ENCODE measurements at regions not wholly inside any gene's neighbourhood (a gene's known extent, or its start where the extent isn't known, plus 50 kb on each side); places are given as distances from the start of the nearest gene placed in this dataset.

- H3K9me3 ChIP-seq (ENCODE audit: low read depth), result no peaks in the 10 kb centered on the region
- H3K36me3 ChIP-seq, result no peaks in the 10 kb centered on the region
- TF ChIP-seq CTCF (IDR thresholded peaks at IDR 0.05; ENCODE audit: low read depth, low read length), result no peak
- H3K27me3 ChIP-seq, result no peaks in the 10 kb centered on the region
- H3K4me1 ChIP-seq (ENCODE audit: low read depth), result peaks cover 28% of the 10 kb centered on the region
- no peak overlapping the region for H3K4me3 ChIP-seq
- DNase-seq (ENCODE audit: low read depth in 1 of 2, low spot score in 1 of 2), result no peak
- peak overlapping the region; percentile 24 for H3K27ac ChIP-seq
Observed at GRCh38 chr4:31051565-31051964, 331.4 kb downstream of the PCDH7 start.

- H3K9me3 ChIP-seq (ENCODE audit: low read depth), result no peaks in the 10 kb centered on the region
- TF ChIP-seq CTCF (IDR thresholded peaks at IDR 0.05; ENCODE audit: low read depth, low read length), result no peak
- H3K27me3 ChIP-seq, result no peaks in the 10 kb centered on the region
- no peaks in the 10 kb centered on the region for H3K36me3 ChIP-seq
- H3K27ac ChIP-seq, result peak overlapping the region; percentile 24
- no peak for DNase-seq (ENCODE audit: low read depth in 1 of 2, low spot score in 1 of 2)
- H3K4me3 ChIP-seq, result no peak overlapping the region
- H3K4me1 ChIP-seq (ENCODE audit: low read depth), result peaks cover 24% of the 10 kb centered on the region
Observed at GRCh38 chr4:31052519-31052918, 332.4 kb downstream of the PCDH7 start.

GRCh38 chr4:31053451-31053850 lies 333.3 kb downstream of the PCDH7 start:
- Histone ChIP-seq H3K4me3 (no peak overlapping the region), H3K27me3 (no peaks in the 10 kb centered on the region), H3K36me3 (no peaks in the 10 kb centered on the region), H3K27ac (no peak overlapping the region), H3K4me1 (ENCODE audit: low read depth) (peaks cover 20% of the 10 kb centered on the region), H3K9me3 (ENCODE audit: low read depth) (no peaks in the 10 kb centered on the region)
- DNase-seq (ENCODE audit: low read depth in 1 of 2, low spot score in 1 of 2), result no peak
- TF ChIP-seq CTCF (IDR thresholded peaks at IDR 0.05; ENCODE audit: low read depth, low read length), result no peak

- TF ChIP-seq CTCF (IDR thresholded peaks at IDR 0.05; ENCODE audit: low read depth, low read length), result no peak
- Histone ChIP-seq H3K9me3 (ENCODE audit: low read depth) (no peaks in the 10 kb centered on the region), H3K4me3 (no peak overlapping the region), H3K27me3 (no peaks in the 10 kb centered on the region), H3K4me1 (ENCODE audit: low read depth) (peaks cover 20% of the 10 kb centered on the region), H3K27ac (no peak overlapping the region), H3K36me3 (no peaks in the 10 kb centered on the region)
- no peak for DNase-seq (ENCODE audit: low read depth in 1 of 2, low spot score in 1 of 2)
Observed at GRCh38 chr4:31054295-31054694, 334.1 kb downstream of the PCDH7 start.

GRCh38 chr4:31058656-31059055 lies 338.5 kb downstream of the PCDH7 start:
- Histone ChIP-seq H3K4me3 (no peak overlapping the region), H3K27me3 (no peaks in the 10 kb centered on the region), H3K4me1 (ENCODE audit: low read depth) (peaks cover 7% of the 10 kb centered on the region), H3K9me3 (ENCODE audit: low read depth) (no peaks in the 10 kb centered on the region), H3K36me3 (no peaks in the 10 kb centered on the region), H3K27ac (no peak overlapping the region)
- DNase-seq (ENCODE audit: low read depth in 1 of 2, low spot score in 1 of 2), result no peak
- TF ChIP-seq CTCF (IDR thresholded peaks at IDR 0.05; ENCODE audit: low read depth, low read length), result no peak
